IMR-90 (cell line): ENCODE measurements at regions not wholly inside any gene's neighbourhood (a gene's known extent, or its start where the extent isn't known, plus 50 kb on each side); places are given as distances from the start of the nearest gene placed in this dataset.

Experiments used
- ATAC-seq: fragments of 200-7000 bp; cut with Tn5 transposase; 2 replicates; pipeline ENCODE4 v1.9.1; 2020; ENCODE audit warnings: low read depth, mild to moderate bottlenecking, moderate library complexity
- BruUV-seq: library from RNA; stranded (reverse); fragments of 400-500 nt; replicated peaks from 2 replicates; lab custom pipeline; 2021; lab: Mats Ljungman, UMichigan
- CTCF ChIA-PET: fragments of 300-600 bp; formaldehyde crosslinking; extraction: SDS; loops from one replicate; lab custom pipeline; 2021; ENCODE audit warnings: antibody characterized with exemption; lab: Yijun Ruan, JAX
- POLR2A ChIA-PET: fragments of 300-600 bp; sonication (Branson Sonifier 250); formaldehyde crosslinking; loops from one replicate; lab custom pipeline; 2022; ENCODE audit warnings: antibody characterized with exemption; ENCODE audit not compliant: unreplicated experiment; lab: Charles Lee
- DNase-seq: peaks from one replicate; pipeline ENCODE4 v3.0.0; 2013
- H2AFZ ChIP-seq: replicated peaks from 2 replicates; pipeline ENCODE3; 2013; ENCODE audit warnings: low read length, mild to moderate bottlenecking; ENCODE audit not compliant: poor library complexity
- H2AK5ac ChIP-seq: 2 replicates; pipeline ENCODE4 v1.6.1; 2013; ENCODE audit warnings: low read depth, low read length, inconsistent platforms
- H2AK9ac ChIP-seq: replicated peaks from 2 replicates; pipeline ENCODE3; 2013; ENCODE audit warnings: mild to moderate bottlenecking, low read depth, low read length, moderate library complexity; ENCODE audit not compliant: poor library complexity
- H2BK120ac ChIP-seq: 2 replicates; pipeline ENCODE4 v1.6.1; 2013; ENCODE audit warnings: low read depth, low read length, inconsistent platforms
- H2BK15ac ChIP-seq: 3 replicates; pipeline ENCODE4 v1.6.1; 2013; ENCODE audit warnings: low read depth, low read length, inconsistent platforms
- H2BK20ac ChIP-seq: 2 replicates; pipeline ENCODE4 v1.6.1; 2013; ENCODE audit warnings: low read depth, mild to moderate bottlenecking, inconsistent platforms, low read length, moderate library complexity
- H2BK5ac ChIP-seq: 2 replicates; pipeline ENCODE4 v1.6.1; 2013; ENCODE audit warnings: mild to moderate bottlenecking, low read depth, low read length, inconsistent platforms; ENCODE audit not compliant: poor library complexity, severe bottlenecking
- H3K14ac ChIP-seq: replicated peaks from 2 replicates; pipeline ENCODE4 v1.6.1; 2013; ENCODE audit warnings: low read depth, low read length, inconsistent platforms
- H3K18ac ChIP-seq: 2 replicates; pipeline ENCODE4 v1.6.1; 2013; ENCODE audit warnings: low read depth, low read length, control low read depth
- H3K23ac ChIP-seq: 2 replicates; pipeline ENCODE4 v1.6.1; 2013; ENCODE audit warnings: low read depth, low read length, inconsistent platforms
- H3K27ac ChIP-seq: 2 replicates; pipeline ENCODE4 v1.5.1; 2013; ENCODE audit warnings: mild to moderate bottlenecking, control low read depth, low read length; ENCODE audit not compliant: insufficient read depth
- H3K27me3 ChIP-seq: 2 replicates; pipeline ENCODE4 v1.6.1; 2013; ENCODE audit warnings: low read length; ENCODE audit not compliant: control insufficient read depth, insufficient read depth
- H3K36me3 ChIP-seq: 2 replicates; pipeline ENCODE4 v1.6.1; 2013; ENCODE audit warnings: low read length, mixed read lengths; ENCODE audit not compliant: control insufficient read depth, insufficient read depth
- H3K4ac ChIP-seq: 2 replicates; pipeline ENCODE4 v1.6.1; 2013; ENCODE audit warnings: low read depth, low read length, inconsistent platforms
- H3K4me1 ChIP-seq: 2 replicates; pipeline ENCODE4 v1.6.1; 2013; ENCODE audit warnings: low read length, mixed read lengths; ENCODE audit not compliant: control insufficient read depth, insufficient read depth
- H3K4me2 ChIP-seq: 2 replicates; pipeline ENCODE4 v1.6.1; 2013; ENCODE audit warnings: low read depth, mild to moderate bottlenecking, control low read depth, low read length, moderate library complexity
- H3K4me3 ChIP-seq: 2 replicates; pipeline ENCODE4 v1.5.1; 2013; ENCODE audit warnings: low read depth, mild to moderate bottlenecking, control low read depth, low read length, moderate library complexity; ENCODE audit not compliant: insufficient read depth
- H3K56ac ChIP-seq: 2 replicates; pipeline ENCODE4 v1.6.1; 2013; ENCODE audit warnings: low read length, inconsistent platforms; ENCODE audit not compliant: insufficient read depth; ENCODE audit errors: extremely low read depth
- H3K79me1 ChIP-seq, 2 experiments: 2 replicates each; pipeline ENCODE4 v1.6.1; 2013; ENCODE audit warnings: low read length in 2 of 2, inconsistent platforms in 1 of 2, low read depth in 1 of 2
- H3K9ac ChIP-seq: 2 replicates; pipeline ENCODE4 v1.6.1; 2013; ENCODE audit warnings: low read depth, low read length, control low read depth
- H3K9me1 ChIP-seq: 2 replicates; pipeline ENCODE4 v1.6.1; 2013; ENCODE audit warnings: low read length, inconsistent platforms; ENCODE audit not compliant: insufficient read depth
- H3K9me3 ChIP-seq: 2 replicates; pipeline ENCODE4 v1.6.1; 2013; ENCODE audit warnings: low read length; ENCODE audit not compliant: control insufficient read depth, insufficient read depth
- H4K20me1 ChIP-seq: 2 replicates; pipeline ENCODE4 v1.6.1; 2013; ENCODE audit warnings: low read length, inconsistent platforms; ENCODE audit not compliant: insufficient read depth
- H4K5ac ChIP-seq: 2 replicates; pipeline ENCODE4 v1.6.1; 2013; ENCODE audit warnings: mild to moderate bottlenecking, low read depth, low read length, control low read depth
- H4K8ac ChIP-seq, 2 experiments: 2 replicates each; pipeline ENCODE4 v1.6.1; 2013; ENCODE audit warnings: low read depth in 2 of 2, low read length in 2 of 2, control low read depth in 1 of 2, inconsistent platforms in 1 of 2
- H4K91ac ChIP-seq: 2 replicates; pipeline ENCODE4 v1.6.1; 2013; ENCODE audit warnings: low read depth, low read length, inconsistent platforms; ENCODE audit not compliant: insufficient read depth
- RAD21 ChIP-seq: IDR thresholded peaks from 2 replicates; pipeline ENCODE4 v1.6.1; 2012; ENCODE audit warnings: low read length, improper control_type of control experiment
- RCOR1 ChIP-seq: IDR thresholded peaks from 2 replicates; pipeline ENCODE4 v1.6.1; 2012; ENCODE audit warnings: mild to moderate bottlenecking, low read length, improper control_type of control experiment; ENCODE audit not compliant: insufficient replicate concordance
- WGBS, 2 experiments: methylation state at CpG; one replicate each; pipeline versions ENCODE4 v1.1.5 to v1.1.7; 2013; ENCODE audit warnings: missing lambda C conversion rate in 2 of 2; ENCODE audit not compliant: insufficient read length in 1 of 2; ENCODE audit errors: extremely low coverage in 2 of 2; 5-methylcytosine and 5-hydroxymethylcytosine counted together
- dilution Hi-C: fragments of 300-500 bp; cut with HindIII; formaldehyde crosslinking; loops from one replicate; pipeline ENCODE4 v1.14.3; 2018; ENCODE audit warnings: low sequenced_read_pairs; ENCODE audit not compliant: unreplicated experiment
- in situ Hi-C: fragments of 300-500 bp; cut with MboI; formaldehyde crosslinking; loops from 3 replicates; pipeline ENCODE4 v1.14.3; 2019; ENCODE audit warnings: low sequenced_read_pairs, inconsistent platforms, mixed read lengths
- intact Hi-C: fragments of 100-400 bp; cut with micrococcal nuclease; formaldehyde crosslinking; loops from 2 replicates; pipeline ENCODE4 v1.10.0; 2022

DNA sequence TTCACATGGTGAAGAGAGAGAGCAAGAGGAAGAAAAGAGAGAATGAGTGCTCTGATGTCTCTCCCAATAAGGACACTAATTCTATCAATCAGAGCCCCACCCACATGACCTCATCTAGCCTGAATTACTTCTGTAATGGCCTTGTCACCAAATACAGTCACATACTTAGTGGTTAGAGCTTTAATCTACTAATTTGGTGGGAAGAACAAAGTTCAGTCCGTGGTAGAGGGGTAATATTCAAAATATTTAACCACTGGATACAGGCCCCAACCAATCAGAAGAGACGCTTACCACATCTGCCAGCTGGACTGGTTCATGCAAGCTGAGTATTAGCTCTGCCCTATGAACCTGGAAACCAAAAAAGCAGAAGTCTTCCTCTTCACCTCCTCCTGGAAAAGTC is 336.3 kb upstream of the NFE2L3 start:
- no peak for TF ChIP-seq RCOR1
- TF ChIP-seq RAD21 = no peak
- no peak overlapping the region for H3K4me3 ChIP-seq
- H3K23ac ChIP-seq = no peak overlapping the region
- intact Hi-C loops (no loop called here), in situ Hi-C loops (no loop called here), dilution Hi-C loops (no loop called here)
- no peak overlapping the region for H3K18ac ChIP-seq
- H3K79me1 ChIP-seq = no peaks in the 10 kb centered on the region
- BruUV-seq = no TSS peak
- H2AK5ac ChIP-seq = no peak overlapping the region
- H3K9ac ChIP-seq = no peak overlapping the region
- no CpG with 5 or more reads among the region's 2 CpGs for WGBS, 2 experiments
- no peak overlapping the region for H2AK9ac ChIP-seq
- H3K9me3 ChIP-seq = no peaks in the 10 kb centered on the region
- no peaks in the 10 kb centered on the region for H3K9me1 ChIP-seq
- H3K36me3 ChIP-seq = no peaks in the 10 kb centered on the region
- H4K20me1 ChIP-seq = no peaks in the 10 kb centered on the region
- H3K4me2 ChIP-seq = no peak overlapping the region
- H3K27ac ChIP-seq = no peak overlapping the region
- no peak overlapping the region for H4K91ac ChIP-seq
- H3K14ac ChIP-seq = no peak overlapping the region
- POLR2A ChIA-PET = no interaction called here
- no peaks in the 10 kb centered on the region for H3K27me3 ChIP-seq
- DNase-seq (no peak), ATAC-seq (no peak)
- no peak overlapping the region for H3K4ac ChIP-seq
- no peaks in the 10 kb centered on the region; the same call in 1 of the 2 replicates for H3K4me1 ChIP-seq
- no peak overlapping the region for H2BK15ac ChIP-seq
- H2BK20ac ChIP-seq = no peak overlapping the region
- no peak overlapping the region for H2BK120ac ChIP-seq
- CTCF ChIA-PET = interaction anchor here (0.7 kb wide), 1 partner anchor 41 kb away, joined by 3 read pairs; no protein-coding TSS in a partner anchor
- H3K56ac ChIP-seq = no peak overlapping the region
- H4K8ac ChIP-seq = no peak overlapping the region
- no peak overlapping the region for H2BK5ac ChIP-seq
- H4K5ac ChIP-seq = no peak overlapping the region
- H2AFZ ChIP-seq = no peak overlapping the region
